GM06990 (cell line): ENCODE measurements at regions not wholly inside any gene's neighbourhood (a gene's known extent, or its start where the extent isn't known, plus 50 kb on each side); places are given as distances from the start of the nearest gene placed in this dataset.

Source experiments
- DNase-seq: peaks from one replicate; pipeline ENCODE4 v3.0.0-alpha.2; 2011; ENCODE audit not compliant: insufficient read length; ENCODE audit errors: extremely low read depth
- H3K27me3 ChIP-seq: replicated peaks from 2 replicates; pipeline ENCODE4 v1.6.0; 2011; ENCODE audit warnings: low read length; ENCODE audit not compliant: control insufficient read depth, insufficient read depth
- H3K36me3 ChIP-seq: 2 replicates; pipeline ENCODE4 v1.5.1; 2011; ENCODE audit warnings: low read length; ENCODE audit not compliant: control insufficient read depth, insufficient read depth
- H3K4me3 ChIP-seq: replicated peaks from 2 replicates; pipeline ENCODE4 v1.5.1; 2011; ENCODE audit warnings: low read depth, mild to moderate bottlenecking, control low read depth, low read length
- TF ChIP-seq, protein P1 (sequence below): IDR thresholded peaks from 2 replicates; pipeline ENCODE4 v1.5.1; 2011; ENCODE audit warnings: low read length, control low read depth, mild to moderate bottlenecking, inconsistent platforms; ENCODE audit not compliant: insufficient read depth, poor library complexity, severe bottlenecking

DNA sequence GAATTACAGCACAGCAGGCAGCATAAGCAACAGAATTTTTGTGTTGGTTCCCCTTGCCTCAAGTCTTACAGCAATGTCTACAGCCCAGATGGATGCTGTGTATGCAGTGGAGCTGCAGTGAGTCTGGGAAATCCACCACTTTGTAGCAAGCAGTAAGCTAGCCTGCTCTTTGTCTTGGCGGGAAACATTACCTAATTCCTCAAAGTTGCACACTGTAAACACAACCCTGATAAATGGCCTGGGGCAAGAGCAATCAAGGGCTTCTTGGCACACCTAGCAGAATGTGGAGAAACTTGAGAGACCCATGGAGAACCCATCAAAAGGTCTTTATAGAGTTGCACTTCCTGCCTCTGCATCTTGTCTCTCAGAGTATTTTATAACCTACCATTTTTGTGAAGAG, 102.0 kb upstream of the FOXP2 start:
- Histone ChIP-seq H3K36me3 (no peaks in the 10 kb centered on the region), H3K4me3 (no peak overlapping the region), H3K27me3 (no peaks in the 10 kb centered on the region)
- TF ChIP-seq, protein P1, sequence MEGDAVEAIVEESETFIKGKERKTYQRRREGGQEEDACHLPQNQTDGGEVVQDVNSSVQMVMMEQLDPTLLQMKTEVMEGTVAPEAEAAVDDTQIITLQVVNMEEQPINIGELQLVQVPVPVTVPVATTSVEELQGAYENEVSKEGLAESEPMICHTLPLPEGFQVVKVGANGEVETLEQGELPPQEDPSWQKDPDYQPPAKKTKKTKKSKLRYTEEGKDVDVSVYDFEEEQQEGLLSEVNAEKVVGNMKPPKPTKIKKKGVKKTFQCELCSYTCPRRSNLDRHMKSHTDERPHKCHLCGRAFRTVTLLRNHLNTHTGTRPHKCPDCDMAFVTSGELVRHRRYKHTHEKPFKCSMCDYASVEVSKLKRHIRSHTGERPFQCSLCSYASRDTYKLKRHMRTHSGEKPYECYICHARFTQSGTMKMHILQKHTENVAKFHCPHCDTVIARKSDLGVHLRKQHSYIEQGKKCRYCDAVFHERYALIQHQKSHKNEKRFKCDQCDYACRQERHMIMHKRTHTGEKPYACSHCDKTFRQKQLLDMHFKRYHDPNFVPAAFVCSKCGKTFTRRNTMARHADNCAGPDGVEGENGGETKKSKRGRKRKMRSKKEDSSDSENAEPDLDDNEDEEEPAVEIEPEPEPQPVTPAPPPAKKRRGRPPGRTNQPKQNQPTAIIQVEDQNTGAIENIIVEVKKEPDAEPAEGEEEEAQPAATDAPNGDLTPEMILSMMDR = no peak
- no peak for DNase-seq

DNA sequence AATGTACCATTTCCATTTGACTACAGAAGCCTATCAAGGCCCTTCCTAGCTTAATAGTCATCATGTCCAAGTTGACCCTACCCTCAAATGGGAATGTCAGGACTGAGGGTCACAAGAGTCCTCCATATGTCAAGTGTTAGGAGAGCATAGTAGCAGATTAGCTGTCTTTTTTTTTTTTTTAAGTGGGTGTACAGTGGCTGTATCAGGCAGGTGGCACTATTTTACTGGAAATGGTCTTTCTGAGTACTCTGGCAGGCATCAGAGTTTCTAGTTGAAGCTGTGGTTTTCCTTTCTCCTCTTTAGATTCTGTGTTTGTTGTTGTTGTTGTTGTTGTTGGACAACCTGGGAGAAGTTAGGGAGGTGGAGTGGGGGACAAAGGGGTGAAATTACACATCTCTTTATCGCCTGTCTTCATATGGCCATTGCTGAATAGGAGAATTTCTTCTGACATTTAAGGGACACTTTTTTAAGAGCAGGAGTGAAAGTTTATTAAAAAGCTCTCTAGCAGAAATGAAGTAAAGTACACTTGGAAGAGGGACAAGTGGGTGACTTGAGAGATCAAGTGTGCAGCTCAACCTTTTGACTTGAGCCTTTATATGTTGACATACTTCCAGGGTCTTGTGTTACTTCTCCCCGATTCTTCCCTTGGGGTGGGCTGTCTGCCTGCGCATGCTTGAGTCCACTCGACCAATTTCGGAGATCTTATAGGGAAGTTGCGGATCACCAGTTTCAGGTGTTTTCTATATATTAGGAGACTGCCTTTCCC, 104.1 kb upstream of the FOXP2 start:
- Histone ChIP-seq H3K36me3 (no peaks in the 10 kb centered on the region), H3K4me3 (no peak overlapping the region), H3K27me3 (no peaks in the 10 kb centered on the region)
- no peak for DNase-seq
- TF ChIP-seq, protein P1 = no peak

DNA sequence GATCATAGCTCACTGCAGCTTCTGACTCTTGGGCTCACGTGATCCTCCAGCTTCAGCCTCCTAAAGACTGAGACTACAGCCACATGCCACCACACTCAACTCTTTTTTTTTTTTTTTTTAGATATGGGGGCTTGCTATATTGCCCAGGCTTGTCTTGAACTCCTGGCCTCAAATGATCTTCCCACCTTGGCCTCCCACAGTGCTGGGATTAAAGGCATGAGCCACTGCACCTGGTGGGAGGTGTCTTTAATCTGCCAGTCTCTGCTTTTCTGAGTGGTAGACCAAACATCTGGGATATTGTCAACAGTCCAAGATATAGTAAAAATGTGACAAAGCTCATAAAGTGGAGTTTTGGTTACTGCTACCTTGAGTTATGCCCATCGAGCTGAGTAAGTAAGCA, 104.9 kb upstream of the FOXP2 start:
- no peak for DNase-seq

DNA sequence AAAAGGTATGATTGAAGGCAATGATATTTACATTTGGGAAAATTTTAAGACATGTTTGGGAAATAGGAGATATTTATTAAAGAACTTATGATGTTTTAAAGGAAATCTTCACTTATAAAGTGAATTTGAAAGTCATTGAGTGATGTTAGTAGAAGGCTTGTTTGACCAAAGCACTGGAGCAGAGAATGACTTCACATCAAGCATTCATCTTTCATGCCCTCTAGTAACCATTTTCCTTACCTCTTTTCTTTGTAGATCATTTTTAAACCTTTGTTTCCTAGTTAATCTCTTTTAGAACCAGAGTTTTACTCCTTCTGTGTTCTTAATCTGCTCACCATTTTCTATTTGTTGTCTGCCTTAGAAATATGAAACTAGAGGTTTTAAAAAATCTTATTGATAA, 111.3 kb upstream of the FOXP2 start:
- no peak for DNase-seq
- H3K36me3 ChIP-seq = no peaks in the 10 kb centered on the region
- no peak overlapping the region for H3K4me3 ChIP-seq
- TF ChIP-seq, protein P1 = no peak
- no peaks in the 10 kb centered on the region for H3K27me3 ChIP-seq

More for the DNA sequence above, 104.9 kb upstream of the FOXP2 start:
- TF ChIP-seq, protein P1 = no peak
- H3K4me3 ChIP-seq = no peak overlapping the region
- H3K27me3 ChIP-seq = no peaks in the 10 kb centered on the region
- no peaks in the 10 kb centered on the region for H3K36me3 ChIP-seq

DNA sequence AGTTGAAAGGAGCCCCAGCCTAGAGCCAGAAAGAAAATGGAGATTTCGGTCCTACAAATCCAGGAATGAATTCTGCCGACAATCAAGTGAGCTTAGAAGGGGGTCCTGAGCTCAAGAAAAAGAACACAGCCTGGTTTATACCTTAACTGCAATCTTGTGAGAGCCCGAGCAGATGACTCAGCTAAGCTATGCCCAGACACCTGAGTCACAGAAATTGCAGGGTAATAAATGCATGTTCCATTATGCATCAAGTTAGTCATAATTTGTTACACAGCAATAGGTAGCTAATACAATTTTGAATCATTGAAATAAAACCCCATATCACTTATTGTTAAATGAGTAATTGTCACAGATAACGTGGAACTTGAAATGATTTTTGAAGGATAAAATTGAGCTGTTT, 111.8 kb upstream of the FOXP2 start:
- no peak overlapping the region for H3K4me3 ChIP-seq
- H3K27me3 ChIP-seq = no peaks in the 10 kb centered on the region
- no peak for DNase-seq
- H3K36me3 ChIP-seq = no peaks in the 10 kb centered on the region
- TF ChIP-seq, protein P1 = no peak
